ENCODE measurements at regions not wholly inside any gene's neighbourhood (a gene's known extent, or its start where the extent isn't known, plus 50 kb on each side); places are given as distances from the start of the nearest gene placed in this dataset.

- in situ Hi-C loops (cut with HindIII; ENCODE audit: extremely low pct_ligation_motif_present, low pct_unique_long_range_greater_than_20kb): no loop called here
- no peak for FAIRE-seq
- Histone ChIP-seq H3K79me2 (ENCODE audit: insufficient read depth, low read length) (no peaks in the 10 kb centered on the region), H3K9ac (ENCODE audit: insufficient read depth, low read depth, low read length) (no peak overlapping the region), H3K36me3 (replicated peaks in 1 of 2; ENCODE audit: control insufficient read depth in 1 of 2, insufficient read depth in 2 of 2, low read length in 2 of 2) (no peaks in the 10 kb centered on the region), H3K4me1 (ENCODE audit: insufficient read depth, low read length) (no peaks in the 10 kb centered on the region), H3K4me2 (ENCODE audit: low read depth, low read length) (no peak overlapping the region), H4K20me1 (ENCODE audit: insufficient read depth, low read length) (no peaks in the 10 kb centered on the region), H3K4me3 (replicated peaks in 1 of 3; ENCODE audit: insufficient read depth in 1 of 3, low read depth in 2 of 3, low read length in 3 of 3) (no peak overlapping the region), H3K9me3 (ENCODE audit: low read length) (no peaks in the 10 kb centered on the region), H3K27ac (ENCODE audit: extremely low read length, insufficient read depth, low read length) (no peak overlapping the region), H2AFZ (ENCODE audit: low read length) (no peak overlapping the region), H3K27me3 (ENCODE audit: control insufficient read depth in 1 of 2, insufficient read depth in 2 of 2, low read length in 2 of 2) (no peaks in the 10 kb centered on the region)
- no peak for TF ChIP-seq HNRNPL (IDR thresholded peaks at IDR 0.05; ENCODE audit: low read depth, low read length)
- TF ChIP-seq ZBTB33 (CRISPR knock-in tag; IDR thresholded peaks at IDR 0.05): no peak
- no peak for TF ChIP-seq ZMAT5 (CRISPR knock-in tag; IDR thresholded peaks at IDR 0.05; ENCODE audit: borderline replicate concordance, low read depth)
- TF ChIP-seq BORCS8-MEF2B (CRISPR knock-in tag; IDR thresholded peaks at IDR 0.05): no peak
- no peak for TF ChIP-seq ZNF292 (CRISPR knock-in tag; IDR thresholded peaks at IDR 0.05; ENCODE audit: borderline replicate concordance, low read depth)
- no peak for TF ChIP-seq KDM6A (CRISPR knock-in tag; IDR thresholded peaks at IDR 0.05; ENCODE audit: low read depth)
- no peak for TF ChIP-seq HCFC1 (IDR thresholded peaks at IDR 0.05; ENCODE audit: low read depth, low read length)
- no peak for TF ChIP-seq ZNF280B (CRISPR knock-in tag; IDR thresholded peaks at IDR 0.05; ENCODE audit: borderline replicate concordance)
- no peak for TF ChIP-seq ZNF138 (CRISPR knock-in tag; IDR thresholded peaks at IDR 0.05; ENCODE audit: low read depth)
- TF ChIP-seq NRL (CRISPR knock-in tag; IDR thresholded peaks at IDR 0.05; ENCODE audit: borderline replicate concordance): no peak
- TF ChIP-seq EP300 (IDR thresholded peaks at IDR 0.05; ENCODE audit: low read depth in 2 of 2, low read length in 2 of 2): no peak
- no peak for TF ChIP-seq EP300 (CRISPR knock-in tag; IDR thresholded peaks at IDR 0.05; ENCODE audit: borderline replicate concordance)
- no peak for TF ChIP-seq ZNF605 (CRISPR knock-in tag; IDR thresholded peaks at IDR 0.05)
- no peak for TF ChIP-seq HIVEP1 (CRISPR knock-in tag; IDR thresholded peaks at IDR 0.05)
- TF ChIP-seq PAWR (CRISPR knock-in tag; IDR thresholded peaks at IDR 0.05; ENCODE audit: borderline replicate concordance): no peak
- TF ChIP-seq NFRKB (IDR thresholded peaks at IDR 0.05): no peak
- no peak for TF ChIP-seq MYNN (CRISPR knock-in tag; IDR thresholded peaks at IDR 0.05; ENCODE audit: low read depth)
- TF ChIP-seq KDM1A (CRISPR knock-in tag; IDR thresholded peaks at IDR 0.05): no peak
- TF ChIP-seq NKX3-1 (CRISPR knock-in tag; IDR thresholded peaks at IDR 0.05): no peak
- POLR2A ChIA-PET: no interaction called here
- CTCF ChIA-PET (ENCODE audit: low intra/inter-chr PET ratio, low total read pairs): no interaction called here
- WGBS (ENCODE audit: low lambda C conversion rate): 4% methylated on average over 2 of the region's 2 CpGs
- ATAC-seq: no peak
- DNase-seq (ENCODE audit: low spot score): no peak
- intact Hi-C loops (cut with micrococcal nuclease; ENCODE audit: unreplicated experiment): no loop called here
- BruUV-seq (replicated peaks): no TSS peak
These were observed 2302.3 kb upstream of the C9orf72 start for GRCh38 chr9:29875547-29875946.
